Erythroblast (primary cell): ENCODE measurements at regions not wholly inside any gene's neighbourhood (a gene's known extent, or its start where the extent isn't known, plus 50 kb on each side); places are given as distances from the start of the nearest gene placed in this dataset.

Experiments
- GATA1 ChIP-seq: IDR thresholded peaks from 2 replicates; pipeline ENCODE4 v1.6.1; 2011; ENCODE audit warnings: low read depth, mild to moderate bottlenecking, control low read depth, low read length, moderate library complexity
- POLR2A ChIP-seq: IDR thresholded peaks from 2 replicates; pipeline ENCODE4 v1.6.1; 2011; ENCODE audit warnings: mild to moderate bottlenecking, low read length

DNA sequence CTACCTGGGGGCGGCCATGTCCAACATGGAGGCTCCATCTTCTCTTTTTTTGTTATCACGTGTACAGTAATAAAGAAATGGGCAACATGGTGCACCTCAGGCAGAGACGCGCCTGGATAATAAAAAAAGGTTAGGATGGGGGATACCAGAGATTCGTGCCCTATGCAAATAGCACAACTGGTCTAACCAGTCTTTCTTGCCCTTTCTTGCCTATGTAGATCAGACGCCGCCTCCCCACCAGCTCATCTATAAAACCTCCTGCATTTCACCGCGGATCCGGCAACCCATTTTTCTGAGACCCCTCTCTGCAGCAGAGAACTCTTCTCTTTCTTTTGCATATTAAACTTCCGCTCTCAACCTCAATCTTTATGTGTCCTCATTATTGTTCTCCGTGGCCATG, 68.7 kb downstream of the MYL12B start:
- TF ChIP-seq POLR2A (no peak), GATA1 (no peak)
